GM12878 (cell line): ENCODE measurements at regions not wholly inside any gene's neighbourhood (a gene's known extent, or its start where the extent isn't known, plus 50 kb on each side); places are given as distances from the start of the nearest gene placed in this dataset.

Source experiments
- ATAC-seq: fragments of 200-7000 bp; cut with Tn5 transposase; 3 replicates; pipeline ENCODE4 v1.9.1; 2020; ENCODE audit warnings: mild to moderate bottlenecking, moderate library complexity
- BruUV-seq: library from RNA; stranded (reverse); fragments of 400-500 nt; replicated peaks from 2 replicates; lab custom pipeline; 2021; lab: Mats Ljungman, UMichigan
- CTCF ChIA-PET: fragments of 300-600 bp; sonication (Branson Sonifier 250); formaldehyde crosslinking; extraction: SDS; loops from one replicate; lab custom pipeline; 2021; ENCODE audit warnings: inconsistent platforms; lab: Yijun Ruan, JAX
- POLR2A ChIA-PET: fragments of 350-600 bp; formaldehyde crosslinking; extraction: SDS; loops from one replicate; lab custom pipeline; 2021; ENCODE audit warnings: inconsistent platforms; lab: Charles Lee
- RAD21 ChIA-PET: fragments of 300-600 bp; sonication (Branson Sonifier 250); formaldehyde crosslinking; loops from one replicate; lab custom pipeline; 2023; ENCODE audit warnings: antibody characterized with exemption; ENCODE audit not compliant: unreplicated experiment; lab: Charles Lee
- SMC1A ChIA-PET: fragments of 300-600 bp; sonication (Branson Sonifier 250); formaldehyde crosslinking; loops from one replicate; lab custom pipeline; 2023; ENCODE audit not compliant: unreplicated experiment, uncharacterized antibody; lab: Charles Lee
- DNase-seq: peaks from one replicate; pipeline ENCODE4 v3.0.0-alpha.2; 2011; ENCODE audit warnings: low read depth, low spot score
- FAIRE-seq: peaks from 3 replicates; lab custom pipeline; 2011; peaks lifted over from hg19 to GRCh38; lab: Jason Lieb, UNC
- H2AFZ ChIP-seq: 2 replicates; pipeline ENCODE4 v1.6.0; 2011; ENCODE audit warnings: low read depth, low read length, control low read depth; ENCODE audit not compliant: control insufficient read depth
- H3K27ac ChIP-seq: 2 replicates; pipeline ENCODE4 v1.5.1; 2011; ENCODE audit warnings: control low read depth; ENCODE audit not compliant: control insufficient read depth, insufficient read depth
- H3K27me3 ChIP-seq, 2 experiments: replicated peaks in 1 of 2; 2 replicates each; pipeline versions ENCODE4 v1.6.0 to v1.6.1; 2011; ENCODE audit warnings: low read length in 1 of 2; ENCODE audit not compliant: control insufficient read depth in 2 of 2, insufficient read depth in 2 of 2
- H3K36me3 ChIP-seq, 2 experiments: 2 replicates each; pipeline ENCODE4 v1.5.1; 2011; ENCODE audit warnings: low read length in 1 of 2; ENCODE audit not compliant: control insufficient read depth in 2 of 2, insufficient read depth in 2 of 2
- H3K4me1 ChIP-seq: 2 replicates; pipeline ENCODE4 v1.6.1; 2011; ENCODE audit warnings: mild to moderate bottlenecking, low read length, moderate library complexity, mixed read lengths; ENCODE audit not compliant: control insufficient read depth, insufficient read depth
- H3K4me2 ChIP-seq: 2 replicates; pipeline ENCODE4 v1.6.0; 2011; ENCODE audit warnings: control low read depth; ENCODE audit not compliant: control insufficient read depth, insufficient read depth
- H3K4me3 ChIP-seq: fragments of 200-600 bp; sonication (generic); 2 replicates; pipeline ENCODE4 v1.5.1; 2016
- H3K79me2 ChIP-seq: 2 replicates; pipeline ENCODE4 v1.6.0; 2011; ENCODE audit warnings: low read length; ENCODE audit not compliant: control insufficient read depth, insufficient read depth
- H3K9ac ChIP-seq: 2 replicates; pipeline ENCODE4 v1.8.0; 2011; ENCODE audit warnings: low read length, control low read depth, mixed read lengths; ENCODE audit not compliant: control insufficient read depth, insufficient read depth
- H3K9me3 ChIP-seq: replicated peaks from 3 replicates; pipeline ENCODE4 v1.5.1; 2011; ENCODE audit warnings: mild to moderate bottlenecking, low read length; ENCODE audit not compliant: control insufficient read depth, insufficient read depth
- H4K20me1 ChIP-seq: 2 replicates; pipeline ENCODE4 v1.6.0; 2011; ENCODE audit not compliant: control insufficient read depth, insufficient read depth
- BRCA1 ChIP-seq: IDR thresholded peaks from 2 replicates; pipeline ENCODE4 v1.6.1; 2011; ENCODE audit warnings: low read depth, low read length, improper control_type of control experiment
- CREB1 ChIP-seq: IDR thresholded peaks from 2 replicates; pipeline ENCODE4 v1.6.1; 2012; ENCODE audit warnings: low read depth, mild to moderate bottlenecking, inconsistent platforms
- GABPA ChIP-seq: IDR thresholded peaks from 2 replicates; pipeline ENCODE4 v1.6.1; 2014; ENCODE audit warnings: antibody characterized with exemption, low read depth, mild to moderate bottlenecking, inconsistent platforms
- HDAC2 ChIP-seq: fragments of 200-600 bp; sonication (generic); IDR thresholded peaks from 2 replicates; pipeline ENCODE4 v1.6.1; 2017
- JUND ChIP-seq: IDR thresholded peaks from 2 replicates; pipeline ENCODE4 v1.6.1; 2012; ENCODE audit warnings: low read depth, mild to moderate bottlenecking, low read length, improper control_type of control experiment, moderate library complexity
- KAT2A ChIP-seq: conservative IDR thresholded peaks from 2 replicates; pipeline ENCODE4 v1.6.1; 2011; ENCODE audit warnings: low read depth, low read length; ENCODE audit not compliant: control insufficient read depth
- NRF1 ChIP-seq: conservative IDR thresholded peaks from 2 replicates; pipeline ENCODE4 v1.6.1; 2011; ENCODE audit warnings: mild to moderate bottlenecking, low read depth, low read length, improper control_type of control experiment
- PAX8 ChIP-seq: fragments of 450-650 bp; IDR thresholded peaks from 2 replicates; pipeline ENCODE4 v1.6.1; 2017; ENCODE audit warnings: mild to moderate bottlenecking, moderate library complexity
- TARDBP ChIP-seq: IDR thresholded peaks from 2 replicates; pipeline ENCODE4 v1.6.1; 2016; ENCODE audit warnings: borderline replicate concordance
- WGBS: methylation state at CpG from one replicate; pipeline ENCODE4 v1.1.6; 2016; ENCODE audit warnings: low lambda C conversion rate; ENCODE audit not compliant: insufficient replicate concordance, insufficient coverage; ENCODE audit errors: missing lambda C conversion rate; 5-methylcytosine and 5-hydroxymethylcytosine counted together
- in situ Hi-C: fragments of 300-500 bp; cut with MboI; formaldehyde crosslinking; loops from 9 replicates; pipeline ENCODE4 v1.14.3; 2018; ENCODE audit warnings: mixed read lengths
- intact Hi-C: fragments of 100-400 bp; cut with micrococcal nuclease; formaldehyde crosslinking; loops from one replicate; pipeline ENCODE4 v1.14.2; 2022; ENCODE audit not compliant: unreplicated experiment
- TF ChIP-seq, protein P1 (sequence below): fragments of 450-650 bp; formaldehyde crosslinking; IDR thresholded peaks from 2 replicates; pipeline ENCODE4 v1.4.0; 2020; ENCODE audit warnings: mild to moderate bottlenecking, moderate library complexity
- TF ChIP-seq, protein P2 (sequence below): fragments of 450-650 bp; IDR thresholded peaks from 2 replicates; pipeline ENCODE4 v1.6.1; 2018; ENCODE audit warnings: mild to moderate bottlenecking, low read depth, moderate library complexity; ENCODE audit not compliant: partially characterized antibody
- TF ChIP-seq, protein P3 (sequence below): IDR thresholded peaks from 2 replicates; pipeline ENCODE4 v1.6.1; 2012; ENCODE audit warnings: low read depth, low read length, improper control_type of control experiment

GRCh38 chr2:172276961-172277360, 150.4 kb upstream of the ITGA6 start:
- no peak for DNase-seq
- intact Hi-C loops (no loop called here), in situ Hi-C loops (no loop called here)
- ChIA-PET POLR2A (no interaction called here), SMC1A (no interaction called here), RAD21 (no interaction called here), CTCF (no interaction called here)
- no TSS peak for BruUV-seq
- Histone ChIP-seq H3K9ac (no peak overlapping the region), H2AFZ (no peak overlapping the region), H3K79me2 (no peaks in the 10 kb centered on the region), H3K36me3 (no peaks in the 10 kb centered on the region), H3K4me3 (no peak overlapping the region), H3K27me3 (no peaks in the 10 kb centered on the region), H3K4me2 (no peak overlapping the region), H4K20me1 (no peaks in the 10 kb centered on the region), H3K27ac (no peak overlapping the region), H3K9me3 (peaks cover 6% of the 10 kb centered on the region; the same call in 1 of the 3 replicates), H3K4me1 (no peaks in the 10 kb centered on the region)
- TF ChIP-seq TARDBP: no peak
- TF ChIP-seq GABPA: no peak
- TF ChIP-seq BRCA1: no peak
- no peak for TF ChIP-seq CREB1
- TF ChIP-seq NRF1: no peak
- ATAC-seq: no peak
- FAIRE-seq: no peak

DNA sequence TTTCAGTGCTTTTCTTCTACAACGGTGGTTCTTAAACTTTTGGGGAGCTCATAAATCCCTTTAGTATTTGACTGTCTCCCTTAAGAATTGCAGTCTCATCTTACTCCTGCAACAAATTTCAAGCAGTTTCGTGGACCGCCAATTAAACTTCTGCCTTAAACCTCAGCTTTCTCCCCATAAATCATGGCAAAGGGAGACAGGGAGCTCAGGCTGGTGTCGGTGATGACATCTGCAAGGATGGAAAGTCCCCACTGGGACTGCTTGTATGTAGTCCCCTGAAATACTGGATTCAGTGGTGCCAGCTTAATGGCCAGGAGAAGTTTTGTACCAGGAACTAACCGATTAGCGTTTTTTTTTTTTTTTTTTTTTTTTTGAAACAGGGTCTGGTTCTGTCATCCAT, 148.7 kb upstream of the ITGA6 start:
- BruUV-seq: no TSS peak
- CTCF ChIA-PET: interaction anchor here (0.6 kb wide), 1 partner anchor 150 kb away, joined by 4 read pairs; no protein-coding TSS in a partner anchor
- H3K9ac ChIP-seq: no peak overlapping the region
- no peak overlapping the region for H2AFZ ChIP-seq
- H3K36me3 ChIP-seq: no peaks in the 10 kb centered on the region
- WGBS: 34% methylated on average over 6 of the region's 6 CpGs
- H3K79me2 ChIP-seq: no peaks in the 10 kb centered on the region
- H3K4me3 ChIP-seq: no peak overlapping the region
- RAD21 ChIA-PET: no interaction called here
- intact Hi-C loops (no loop called here), in situ Hi-C loops (no loop called here)
- SMC1A ChIA-PET: no interaction called here
- FAIRE-seq (no peak), DNase-seq (no peak), ATAC-seq (no peak)
- no peak overlapping the region for H3K27ac ChIP-seq
- peaks cover 6% of the 10 kb centered on the region; the same call in 1 of the 3 replicates for H3K9me3 ChIP-seq
- H3K4me2 ChIP-seq: no peak overlapping the region
- no peaks in the 10 kb centered on the region for H4K20me1 ChIP-seq
- POLR2A ChIA-PET: interaction anchor here (0.7 kb wide), 1 partner anchor 24 kb away, joined by 6 read pairs; no protein-coding TSS in a partner anchor
- H3K4me1 ChIP-seq: no peaks in the 10 kb centered on the region
- no peaks in the 10 kb centered on the region for H3K27me3 ChIP-seq
- TF ChIP-seq HDAC2 (no peak), KAT2A (no peak), JUND (no peak), PAX8 (no peak)
- TF ChIP-seq, protein P1, sequence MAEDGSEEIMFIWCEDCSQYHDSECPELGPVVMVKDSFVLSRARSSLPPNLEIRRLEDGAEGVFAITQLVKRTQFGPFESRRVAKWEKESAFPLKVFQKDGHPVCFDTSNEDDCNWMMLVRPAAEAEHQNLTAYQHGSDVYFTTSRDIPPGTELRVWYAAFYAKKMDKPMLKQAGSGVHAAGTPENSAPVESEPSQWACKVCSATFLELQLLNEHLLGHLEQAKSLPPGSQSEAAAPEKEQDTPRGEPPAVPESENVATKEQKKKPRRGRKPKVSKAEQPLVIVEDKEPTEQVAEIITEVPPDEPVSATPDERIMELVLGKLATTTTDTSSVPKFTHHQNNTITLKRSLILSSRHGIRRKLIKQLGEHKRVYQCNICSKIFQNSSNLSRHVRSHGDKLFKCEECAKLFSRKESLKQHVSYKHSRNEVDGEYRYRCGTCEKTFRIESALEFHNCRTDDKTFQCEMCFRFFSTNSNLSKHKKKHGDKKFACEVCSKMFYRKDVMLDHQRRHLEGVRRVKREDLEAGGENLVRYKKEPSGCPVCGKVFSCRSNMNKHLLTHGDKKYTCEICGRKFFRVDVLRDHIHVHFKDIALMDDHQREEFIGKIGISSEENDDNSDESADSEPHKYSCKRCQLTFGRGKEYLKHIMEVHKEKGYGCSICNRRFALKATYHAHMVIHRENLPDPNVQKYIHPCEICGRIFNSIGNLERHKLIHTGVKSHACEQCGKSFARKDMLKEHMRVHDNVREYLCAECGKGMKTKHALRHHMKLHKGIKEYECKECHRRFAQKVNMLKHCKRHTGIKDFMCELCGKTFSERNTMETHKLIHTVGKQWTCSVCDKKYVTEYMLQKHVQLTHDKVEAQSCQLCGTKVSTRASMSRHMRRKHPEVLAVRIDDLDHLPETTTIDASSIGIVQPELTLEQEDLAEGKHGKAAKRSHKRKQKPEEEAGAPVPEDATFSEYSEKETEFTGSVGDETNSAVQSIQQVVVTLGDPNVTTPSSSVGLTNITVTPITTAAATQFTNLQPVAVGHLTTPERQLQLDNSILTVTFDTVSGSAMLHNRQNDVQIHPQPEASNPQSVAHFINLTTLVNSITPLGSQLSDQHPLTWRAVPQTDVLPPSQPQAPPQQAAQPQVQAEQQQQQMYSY (CRISPR knock-in tag): no peak
- TF ChIP-seq, protein P2, sequence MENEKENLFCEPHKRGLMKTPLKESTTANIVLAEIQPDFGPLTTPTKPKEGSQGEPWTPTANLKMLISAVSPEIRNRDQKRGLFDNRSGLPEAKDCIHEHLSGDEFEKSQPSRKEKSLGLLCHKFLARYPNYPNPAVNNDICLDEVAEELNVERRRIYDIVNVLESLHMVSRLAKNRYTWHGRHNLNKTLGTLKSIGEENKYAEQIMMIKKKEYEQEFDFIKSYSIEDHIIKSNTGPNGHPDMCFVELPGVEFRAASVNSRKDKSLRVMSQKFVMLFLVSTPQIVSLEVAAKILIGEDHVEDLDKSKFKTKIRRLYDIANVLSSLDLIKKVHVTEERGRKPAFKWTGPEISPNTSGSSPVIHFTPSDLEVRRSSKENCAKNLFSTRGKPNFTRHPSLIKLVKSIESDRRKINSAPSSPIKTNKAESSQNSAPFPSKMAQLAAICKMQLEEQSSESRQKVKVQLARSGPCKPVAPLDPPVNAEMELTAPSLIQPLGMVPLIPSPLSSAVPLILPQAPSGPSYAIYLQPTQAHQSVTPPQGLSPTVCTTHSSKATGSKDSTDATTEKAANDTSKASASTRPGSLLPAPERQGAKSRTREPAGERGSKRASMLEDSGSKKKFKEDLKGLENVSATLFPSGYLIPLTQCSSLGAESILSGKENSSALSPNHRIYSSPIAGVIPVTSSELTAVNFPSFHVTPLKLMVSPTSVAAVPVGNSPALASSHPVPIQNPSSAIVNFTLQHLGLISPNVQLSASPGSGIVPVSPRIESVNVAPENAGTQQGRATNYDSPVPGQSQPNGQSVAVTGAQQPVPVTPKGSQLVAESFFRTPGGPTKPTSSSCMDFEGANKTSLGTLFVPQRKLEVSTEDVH: no peak
- TF ChIP-seq, protein P3, sequence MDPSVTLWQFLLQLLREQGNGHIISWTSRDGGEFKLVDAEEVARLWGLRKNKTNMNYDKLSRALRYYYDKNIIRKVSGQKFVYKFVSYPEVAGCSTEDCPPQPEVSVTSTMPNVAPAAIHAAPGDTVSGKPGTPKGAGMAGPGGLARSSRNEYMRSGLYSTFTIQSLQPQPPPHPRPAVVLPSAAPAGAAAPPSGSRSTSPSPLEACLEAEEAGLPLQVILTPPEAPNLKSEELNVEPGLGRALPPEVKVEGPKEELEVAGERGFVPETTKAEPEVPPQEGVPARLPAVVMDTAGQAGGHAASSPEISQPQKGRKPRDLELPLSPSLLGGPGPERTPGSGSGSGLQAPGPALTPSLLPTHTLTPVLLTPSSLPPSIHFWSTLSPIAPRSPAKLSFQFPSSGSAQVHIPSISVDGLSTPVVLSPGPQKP: no peak
